HG02884 (cell line): ENCODE measurements at regions not wholly inside any gene's neighbourhood (a gene's known extent, or its start where the extent isn't known, plus 50 kb on each side); places are given as distances from the start of the nearest gene placed in this dataset.
"Not testable (repeated sequence)": the region's sequence is repeated elsewhere in the genome, so short reads cannot be mapped to it uniquely, and the experiment has no call there.

Source experiments
- ATAC-seq: cut with Tn5 transposase; IDR thresholded peaks from one replicate; pipeline ENCODE4 v1.9.1; 2021; ENCODE audit warnings: mild to moderate bottlenecking, moderate library complexity; ENCODE audit not compliant: unreplicated experiment

DNA sequence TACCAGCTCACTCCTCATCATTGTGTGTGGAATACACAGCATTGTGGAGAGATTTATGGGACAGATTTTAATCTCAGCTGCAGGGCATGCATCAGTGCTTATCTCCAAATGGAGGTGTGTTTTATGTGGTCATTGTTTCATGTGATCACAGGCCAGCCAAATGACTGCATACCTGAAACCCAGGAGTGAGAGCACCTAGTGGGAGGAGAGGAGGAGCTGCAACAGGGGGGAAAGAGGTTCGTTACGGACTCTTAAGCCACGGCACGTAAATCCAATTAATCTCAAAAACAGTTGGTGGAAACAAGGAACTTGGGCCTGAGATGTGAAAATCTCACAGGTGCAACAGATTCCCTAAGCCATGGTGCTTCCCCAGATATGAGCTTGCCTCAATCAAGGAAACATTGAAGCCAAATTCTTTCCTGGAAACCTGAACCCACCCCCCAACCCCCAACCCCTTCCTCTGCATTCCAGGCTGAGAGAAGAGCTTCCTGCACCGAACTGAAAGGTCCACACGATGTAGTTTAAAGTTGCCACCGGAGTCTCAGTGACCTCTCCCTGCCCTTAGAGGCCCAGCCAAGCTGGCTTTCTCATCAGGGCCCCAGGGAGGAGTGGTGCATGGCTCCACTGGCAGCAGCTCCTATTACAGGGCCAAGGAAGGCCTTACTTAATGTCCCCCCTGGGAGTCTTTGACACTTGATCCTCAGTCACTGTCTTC lies 167.4 kb downstream of the C1D start:
- no peak for ATAC-seq

DNA sequence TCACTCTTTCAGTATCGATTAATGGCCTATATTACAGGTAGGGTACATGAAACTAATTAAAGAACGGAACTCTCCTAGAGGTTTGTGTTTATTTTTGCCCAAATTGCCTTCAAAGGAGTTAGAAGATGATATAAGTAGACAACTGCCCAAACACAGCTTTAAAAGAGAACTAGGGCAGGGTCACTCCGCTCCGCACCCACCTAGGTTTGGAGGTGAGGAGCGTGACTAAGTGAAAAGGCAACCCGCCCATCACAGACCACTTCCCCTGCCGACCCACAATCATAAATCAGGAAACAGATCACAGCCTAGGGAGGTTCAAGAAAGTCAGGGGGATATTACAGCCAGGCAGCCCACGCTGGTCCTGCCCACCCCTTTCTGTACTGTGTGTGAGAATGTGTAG lies 166.7 kb downstream of the C1D start:
- no peak for ATAC-seq

GRCh38 chr2:67896476-67896875 lies 166.3 kb downstream of the C1D start:
- no peak for ATAC-seq

DNA sequence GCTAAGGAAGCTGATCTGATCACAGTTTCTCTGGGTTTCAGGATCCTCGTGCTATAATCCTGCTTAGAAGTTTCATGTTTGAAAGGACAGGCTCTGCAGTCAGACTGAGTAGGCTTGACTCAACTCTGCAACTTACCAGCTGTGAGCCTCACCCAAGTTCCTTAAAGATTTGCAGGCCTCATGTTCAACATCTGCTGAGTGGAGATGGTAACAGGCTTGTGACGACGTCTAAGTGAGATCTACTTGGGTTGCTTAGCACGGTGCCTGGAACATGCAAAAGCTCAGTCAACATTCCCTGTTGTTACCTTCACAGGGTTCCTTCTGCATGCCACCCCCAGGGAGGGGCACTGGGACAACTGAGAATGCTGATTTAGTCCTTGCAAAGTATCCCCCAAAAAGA lies 164.2 kb downstream of the C1D start:
- no peak for ATAC-seq

DNA sequence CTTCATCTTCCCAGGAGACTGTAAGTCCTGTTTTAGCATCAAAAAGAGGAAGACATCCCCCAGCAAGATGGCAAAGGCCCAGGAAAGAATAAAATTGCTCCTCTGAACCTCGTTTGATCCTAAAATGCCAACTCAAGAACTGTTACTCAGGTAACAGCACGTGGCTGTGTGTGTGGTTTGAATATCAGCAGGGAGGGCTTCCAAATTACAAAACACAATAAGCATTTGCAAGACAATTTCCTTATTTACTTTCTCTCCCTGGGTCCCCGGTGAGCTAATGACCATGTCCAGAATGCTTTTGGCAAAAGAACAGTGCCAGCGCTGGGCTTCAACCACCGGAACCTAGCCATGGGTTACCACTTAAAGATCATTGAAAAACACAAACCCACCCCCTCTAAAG lies 163.6 kb downstream of the C1D start:
- ATAC-seq = no peak

DNA sequence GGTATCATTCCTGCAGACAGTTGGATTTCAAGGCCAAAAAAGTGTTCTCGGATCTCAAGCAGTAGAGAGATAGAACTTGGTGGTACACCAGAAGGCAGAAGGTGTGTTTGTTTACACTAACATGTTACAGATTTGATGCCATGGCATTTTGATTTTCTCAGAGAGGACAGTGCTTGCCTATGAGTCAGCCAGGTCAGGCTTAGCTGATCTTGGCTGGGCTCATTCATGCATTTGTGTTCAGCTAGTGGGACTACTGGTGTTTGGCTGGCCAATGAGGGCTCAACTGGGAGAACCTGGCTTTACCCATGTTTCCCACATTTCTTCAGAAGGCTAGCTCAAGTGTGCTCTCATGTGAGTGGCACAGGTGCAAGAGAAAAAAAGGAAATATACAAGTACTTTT lies 162.0 kb downstream of the C1D start:
- ATAC-seq = no peak

DNA sequence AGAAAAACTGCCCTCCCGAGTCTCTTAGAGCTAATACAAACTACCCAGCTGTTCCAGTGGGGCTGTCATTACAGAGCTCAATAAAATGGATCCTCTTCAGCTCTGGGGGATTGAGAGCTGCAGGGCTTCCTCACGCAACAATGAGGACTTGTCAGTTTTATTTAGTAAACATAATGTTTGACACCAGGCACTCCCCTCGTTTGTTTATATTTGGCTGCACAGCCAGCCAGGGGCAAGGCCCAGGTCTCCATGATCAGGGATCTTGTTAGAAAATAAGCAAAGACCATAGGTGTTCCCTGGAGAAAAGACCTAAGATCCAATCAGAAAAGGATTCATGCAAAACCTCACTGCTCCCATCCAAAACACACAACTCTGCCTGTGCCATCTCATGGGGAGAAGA lies 158.2 kb downstream of the C1D start:
- ATAC-seq = no peak

GRCh38 chr2:67904966-67905365 lies 157.8 kb downstream of the C1D start:
- ATAC-seq = no peak

GRCh38 chr2:67906547-67906946 lies 156.3 kb downstream of the C1D start:
- ATAC-seq = not testable (repeated sequence)

- no peak for ATAC-seq
Observed at GRCh38 chr2:67917332-67918054, 145.3 kb downstream of the C1D start.

DNA sequence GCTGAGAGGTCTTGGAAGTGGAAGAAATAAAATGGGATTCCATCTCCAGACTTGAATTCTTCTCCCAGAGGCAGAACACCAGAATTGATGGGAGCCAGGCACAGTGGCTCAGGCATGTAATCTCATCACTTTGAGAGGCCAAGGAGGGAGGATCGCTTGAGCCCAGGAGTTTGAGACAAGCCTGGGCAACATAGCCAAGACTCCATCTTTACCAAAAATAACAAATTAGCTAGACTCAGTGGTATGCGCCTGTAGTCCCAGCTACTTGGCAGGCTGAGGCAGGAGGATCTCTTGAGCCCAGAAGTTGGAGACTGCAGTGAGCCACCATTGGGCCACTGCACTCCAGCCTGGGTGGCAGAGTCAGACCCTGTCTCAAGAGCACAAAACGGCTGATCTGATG lies 144.3 kb downstream of the C1D start:
- no peak for ATAC-seq

GRCh38 chr2:67919490-67919889 lies 143.3 kb downstream of the C1D start:
- no peak for ATAC-seq

GRCh38 chr2:67922080-67922785 lies 140.6 kb downstream of the C1D start:
- ATAC-seq = no peak

GRCh38 chr2:67923696-67924095 lies 139.1 kb downstream of the C1D start:
- no peak for ATAC-seq

GRCh38 chr2:67927501-67927900 lies 135.3 kb downstream of the C1D start:
- ATAC-seq = no peak

DNA sequence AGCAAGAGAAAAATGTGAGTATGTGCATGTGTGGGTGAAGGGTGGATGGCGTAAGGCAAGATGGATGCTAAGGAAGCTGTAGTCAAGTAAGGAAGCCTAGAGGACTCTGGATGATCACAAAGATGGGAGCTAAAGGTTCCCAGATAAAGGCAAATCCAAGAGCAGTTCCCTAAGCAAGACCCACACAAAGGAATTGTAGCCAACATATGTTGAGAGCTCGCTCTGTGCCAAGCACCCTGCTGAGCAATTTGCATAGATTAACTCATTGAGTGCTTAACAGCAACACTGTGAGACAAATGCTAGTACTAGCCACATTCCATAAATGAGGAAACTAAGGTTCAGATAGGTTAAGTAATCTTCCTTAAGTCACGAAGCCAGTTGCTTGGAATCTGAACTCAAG lies 132.6 kb downstream of the C1D start:
- no peak for ATAC-seq

GRCh38 chr2:67936969-67937368 lies 125.8 kb downstream of the C1D start:
- no peak for ATAC-seq

- no peak for ATAC-seq
Observed at GRCh38 chr2:67938053-67938452, 124.8 kb downstream of the C1D start.

DNA sequence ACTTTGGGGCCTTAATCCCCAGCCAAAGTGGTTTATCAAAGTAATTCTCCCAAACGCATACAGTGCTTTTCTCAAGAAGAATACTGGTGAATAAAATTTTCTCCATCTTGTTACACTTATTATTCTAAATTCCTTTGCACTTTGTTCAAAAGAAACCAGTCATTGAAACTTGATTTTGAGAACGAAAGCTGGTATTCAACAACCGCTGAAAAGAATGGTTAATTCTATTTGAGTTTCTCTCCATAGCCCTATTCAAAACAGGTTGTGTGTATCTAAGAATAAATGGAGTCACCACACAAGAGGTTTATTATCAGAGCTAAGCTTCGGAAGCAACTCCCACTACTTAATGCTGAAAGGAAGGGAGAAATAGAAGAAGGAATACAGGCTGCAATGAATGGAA lies 117.7 kb downstream of the C1D start:
- no peak for ATAC-seq

- no peak for ATAC-seq
Observed at GRCh38 chr2:67945940-67946339, 116.9 kb downstream of the C1D start.

DNA sequence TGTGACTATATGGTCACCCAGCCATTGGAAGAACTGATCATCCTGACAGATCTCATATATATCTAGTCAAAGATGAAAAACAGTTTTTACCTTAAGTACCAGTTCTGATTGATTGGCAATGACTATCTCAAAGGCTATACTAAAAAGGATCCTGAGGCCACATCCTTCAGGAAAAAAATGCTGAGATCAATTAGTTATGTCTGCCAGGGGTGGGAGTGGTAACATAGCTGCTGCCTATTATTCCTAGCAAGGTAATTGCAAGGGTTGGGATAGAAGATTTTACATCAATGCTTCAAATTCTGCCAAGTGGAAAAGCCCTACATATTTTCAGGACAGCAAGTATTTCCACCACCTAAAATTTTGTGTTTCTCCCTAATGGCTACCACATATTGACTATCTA lies 114.7 kb downstream of the C1D start:
- no peak for ATAC-seq

DNA sequence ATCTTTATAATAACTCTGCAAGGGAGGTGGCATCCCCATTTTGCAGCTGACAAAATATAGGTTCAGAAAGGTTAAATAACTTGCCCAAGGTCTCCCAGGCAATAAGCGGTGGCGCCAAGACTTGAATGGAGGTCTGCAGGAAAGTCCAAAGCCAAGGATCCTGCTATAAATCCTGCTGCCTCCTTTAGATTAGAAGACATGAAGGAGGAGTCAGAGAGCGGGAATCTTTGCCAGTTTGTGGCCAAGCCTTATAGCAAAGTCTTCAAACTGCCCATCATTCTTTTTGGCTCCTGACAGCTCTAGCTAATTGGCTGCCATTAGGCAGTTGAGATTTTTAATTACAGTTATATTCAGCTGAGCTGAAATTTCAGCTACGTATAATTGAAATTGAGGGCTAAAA lies 114.3 kb downstream of the C1D start:
- ATAC-seq = no peak
